ENCODE measurements at regions not wholly inside any gene's neighbourhood (a gene's known extent, or its start where the extent isn't known, plus 50 kb on each side); places are given as distances from the start of the nearest gene placed in this dataset.

- no peak for TF ChIP-seq EZH2 (IDR thresholded peaks at IDR 0.05; ENCODE audit: borderline replicate concordance, insufficient read depth, low read length, poor library complexity, severe bottlenecking)
- TF ChIP-seq MXI1 (conservative IDR thresholded peaks at IDR 0.05; ENCODE audit: poor library complexity, severe bottlenecking), result no peak
Measured at GRCh38 chr7:8841171-8841570, 407.8 kb downstream of the NXPH1 start (continued).

DNA sequence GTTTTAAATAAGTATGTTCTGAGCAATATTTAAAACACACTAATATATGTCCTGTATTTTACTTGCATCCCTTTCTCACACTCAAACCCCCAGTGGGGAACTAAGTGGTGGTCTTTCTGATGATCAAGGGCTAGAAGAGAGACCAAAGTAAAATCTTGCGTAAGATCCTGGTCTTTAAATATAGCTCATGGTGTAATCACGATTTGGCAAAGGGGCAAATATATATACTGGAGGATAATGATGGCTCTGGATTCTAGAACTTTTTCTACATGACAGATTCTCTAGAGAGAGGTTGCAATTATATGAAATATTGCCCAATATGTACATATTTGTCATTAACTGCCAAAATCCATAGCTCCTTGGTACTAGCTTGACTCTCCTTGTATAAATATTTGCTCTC, 438.3 kb downstream of the NXPH1 start:
- Histone ChIP-seq H2AFZ (ENCODE audit: low read depth, low read length) (no peak overlapping the region), H3K4me2 (ENCODE audit: low read length) (no peak overlapping the region), H3K36me3 (ENCODE audit: insufficient read depth, low read length) (no peaks in the 10 kb centered on the region), H3K27ac (ENCODE audit: low read length) (no peak overlapping the region), H4K20me1 (ENCODE audit: insufficient read depth) (no peaks in the 10 kb centered on the region), H3F3A (ENCODE audit: insufficient read depth, low read length, poor library complexity, severe bottlenecking) (no peaks in the 10 kb centered on the region), H3K9ac (ENCODE audit: low read length) (no peak overlapping the region), H3K27me3 (ENCODE audit: insufficient read depth, low read depth, low read length) (no peaks in the 10 kb centered on the region), H3K9me2 (ENCODE audit: insufficient read depth, low read length) (no peaks in the 10 kb centered on the region), H3K9me3 (ENCODE audit: low read length) (no peaks in the 10 kb centered on the region), H3K4me3 (ENCODE audit: low read length) (no peak overlapping the region), H3K79me2 (replicated peaks; ENCODE audit: insufficient read depth, low read length) (no peaks in the 10 kb centered on the region)
- no peak for TF ChIP-seq POLR2AphosphoS5 (IDR thresholded peaks at IDR 0.05)
- TF ChIP-seq RAD21 (conservative IDR thresholded peaks at IDR 0.05), result no peak
- no peak for TF ChIP-seq SMC3 (conservative IDR thresholded peaks at IDR 0.05; ENCODE audit: poor library complexity)
- no peak for TF ChIP-seq TAF1 (IDR thresholded peaks at IDR 0.05; ENCODE audit: low read depth)
- no peak for TF ChIP-seq REST (IDR thresholded peaks at IDR 0.05; ENCODE audit: borderline replicate concordance)
- TF ChIP-seq MXI1 (conservative IDR thresholded peaks at IDR 0.05; ENCODE audit: poor library complexity, severe bottlenecking), result no peak
- TF ChIP-seq, protein P1, sequence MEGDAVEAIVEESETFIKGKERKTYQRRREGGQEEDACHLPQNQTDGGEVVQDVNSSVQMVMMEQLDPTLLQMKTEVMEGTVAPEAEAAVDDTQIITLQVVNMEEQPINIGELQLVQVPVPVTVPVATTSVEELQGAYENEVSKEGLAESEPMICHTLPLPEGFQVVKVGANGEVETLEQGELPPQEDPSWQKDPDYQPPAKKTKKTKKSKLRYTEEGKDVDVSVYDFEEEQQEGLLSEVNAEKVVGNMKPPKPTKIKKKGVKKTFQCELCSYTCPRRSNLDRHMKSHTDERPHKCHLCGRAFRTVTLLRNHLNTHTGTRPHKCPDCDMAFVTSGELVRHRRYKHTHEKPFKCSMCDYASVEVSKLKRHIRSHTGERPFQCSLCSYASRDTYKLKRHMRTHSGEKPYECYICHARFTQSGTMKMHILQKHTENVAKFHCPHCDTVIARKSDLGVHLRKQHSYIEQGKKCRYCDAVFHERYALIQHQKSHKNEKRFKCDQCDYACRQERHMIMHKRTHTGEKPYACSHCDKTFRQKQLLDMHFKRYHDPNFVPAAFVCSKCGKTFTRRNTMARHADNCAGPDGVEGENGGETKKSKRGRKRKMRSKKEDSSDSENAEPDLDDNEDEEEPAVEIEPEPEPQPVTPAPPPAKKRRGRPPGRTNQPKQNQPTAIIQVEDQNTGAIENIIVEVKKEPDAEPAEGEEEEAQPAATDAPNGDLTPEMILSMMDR (IDR thresholded peaks at IDR 0.05; ENCODE audit: poor library complexity, severe bottlenecking), result no peak
- no peak for TF ChIP-seq EP300 (conservative IDR thresholded peaks at IDR 0.05; ENCODE audit: poor library complexity, severe bottlenecking)

GRCh38 chr7:8881916-8882315, 448.5 kb downstream of the NXPH1 start:
- Histone ChIP-seq H3K27me3 (ENCODE audit: insufficient read depth, low read depth, low read length) (no peaks in the 10 kb centered on the region), H3K9me3 (ENCODE audit: low read length) (no peaks in the 10 kb centered on the region), H3K9ac (ENCODE audit: low read length) (no peak overlapping the region), H3F3A (ENCODE audit: insufficient read depth, low read length, poor library complexity, severe bottlenecking) (no peaks in the 10 kb centered on the region), H3K4me3 (ENCODE audit: low read length) (no peak overlapping the region), H2AFZ (ENCODE audit: low read depth, low read length) (no peak overlapping the region), H3K27ac (ENCODE audit: low read length) (no peak overlapping the region), H3K79me2 (replicated peaks; ENCODE audit: insufficient read depth, low read length) (no peaks in the 10 kb centered on the region), H3K36me3 (ENCODE audit: insufficient read depth, low read length) (no peaks in the 10 kb centered on the region), H4K20me1 (ENCODE audit: insufficient read depth) (no peaks in the 10 kb centered on the region), H3K4me2 (ENCODE audit: low read length) (no peak overlapping the region), H3K9me2 (ENCODE audit: insufficient read depth, low read length) (no peaks in the 10 kb centered on the region)
- TF ChIP-seq, protein P1 (IDR thresholded peaks at IDR 0.05; ENCODE audit: poor library complexity, severe bottlenecking), result no peak
- TF ChIP-seq REST (IDR thresholded peaks at IDR 0.05; ENCODE audit: borderline replicate concordance), result no peak
- peak; percentile 14 for TF ChIP-seq EP300 (conservative IDR thresholded peaks at IDR 0.05; ENCODE audit: poor library complexity, severe bottlenecking)

Data from neural cell (in vitro differentiated cells).